CD14-positive monocyte (primary cell): ENCODE measurements at regions not wholly inside any gene's neighbourhood (a gene's known extent, or its start where the extent isn't known, plus 50 kb on each side); places are given as distances from the start of the nearest gene placed in this dataset.

Experiments used
- DNase-seq, 3 donors: peaks; one replicate each; pipeline ENCODE4 v3.0.0-alpha.2; 2011 to 2022
- H2AFZ ChIP-seq: 2 replicates; pipeline ENCODE4 v1.6.0; 2012; ENCODE audit warnings: mild to moderate bottlenecking, low read depth, low read length, inconsistent platforms; ENCODE audit not compliant: insufficient read depth, poor library complexity, severe bottlenecking
- H3K27ac ChIP-seq, 2 donors: 1 replicate in 1 of 2; 2 replicates in 1 of 2; pipeline ENCODE4 v1.5.1; 2012 to 2013; ENCODE audit warnings: low read length in 2 of 2, control low read depth in 1 of 2, inconsistent platforms in 1 of 2, low read depth in 1 of 2, mild to moderate bottlenecking in 1 of 2
- H3K27me3 ChIP-seq, 2 donors: one replicate each; pipeline versions ENCODE4 v1.6.0 to v1.6.1; 2011 to 2013; ENCODE audit warnings: low read length in 2 of 2; ENCODE audit not compliant: control insufficient read depth in 2 of 2, insufficient read depth in 2 of 2
- H3K36me3 ChIP-seq, 2 donors: replicated peaks in 1 of 2; 1 replicate in 1 of 2; 2 replicates in 1 of 2; pipeline versions ENCODE4 v1.5.1 to v1.6.1; 2012 to 2013; ENCODE audit warnings: low read length in 2 of 2, control low read depth in 1 of 2, inconsistent platforms in 1 of 2, mild to moderate bottlenecking in 1 of 2; ENCODE audit not compliant: insufficient read depth in 2 of 2, control insufficient read depth in 1 of 2
- H3K4me1 ChIP-seq, 2 donors: 1 replicate in 1 of 2; 2 replicates in 1 of 2; pipeline versions ENCODE4 v1.5.1 to v1.6.1; 2012 to 2013; ENCODE audit warnings: low read length in 2 of 2, control low read depth in 1 of 2, inconsistent platforms in 1 of 2, mild to moderate bottlenecking in 1 of 2, moderate library complexity in 1 of 2; ENCODE audit not compliant: insufficient read depth in 2 of 2, control insufficient read depth in 1 of 2
- H3K4me2 ChIP-seq: replicated peaks from 2 replicates; pipeline ENCODE3; 2012; ENCODE audit warnings: low read length, moderate library complexity, mild to moderate bottlenecking; ENCODE audit not compliant: poor library complexity, severe bottlenecking; ENCODE audit errors: extremely low read depth
- H3K4me3 ChIP-seq, 3 experiments: fragments of 200-600 bp in 1 of 3; sonication (generic) in 1 of 3; replicated peaks in 1 of 3; 1 replicate in 2 of 3; 2 replicates in 1 of 3; pipeline ENCODE4 v1.5.1; 2011 to 2013; ENCODE audit warnings: low read length in 3 of 3, mild to moderate bottlenecking in 3 of 3, control low read depth in 2 of 3, low read depth in 2 of 3, inconsistent platforms in 1 of 3, moderate library complexity in 1 of 3
- H3K79me2 ChIP-seq: 2 replicates; pipeline ENCODE4 v1.6.0; 2012; ENCODE audit warnings: mild to moderate bottlenecking, control low read depth, inconsistent platforms, low read length, moderate library complexity; ENCODE audit not compliant: insufficient read depth
- H3K9ac ChIP-seq: 2 replicates; pipeline ENCODE4 v1.6.0; 2017; ENCODE audit warnings: low read length, mild to moderate bottlenecking; ENCODE audit not compliant: insufficient read depth, poor library complexity, severe bottlenecking
- H3K9me3 ChIP-seq, 2 donors: replicated peaks in 1 of 2; 1 replicate in 1 of 2; 2 replicates in 1 of 2; pipeline versions ENCODE4 v1.5.1 to v1.6.1; 2012 to 2013; ENCODE audit warnings: low read length in 2 of 2, control low read depth in 1 of 2; ENCODE audit not compliant: control insufficient read depth in 1 of 2, insufficient read depth in 1 of 2
- H4K20me1 ChIP-seq: 2 replicates; pipeline ENCODE4 v1.6.0; 2012; ENCODE audit warnings: mild to moderate bottlenecking, low read length, control low read depth, moderate library complexity; ENCODE audit not compliant: insufficient read depth
- H3K27ac Mint-ChIP-seq, 7 donors: one replicate each; pipeline ENCODE4 v1.8.0; 2020; ENCODE audit warnings: mild to moderate bottlenecking in 7 of 7, mixed read lengths in 7 of 7, moderate library complexity in 6 of 7, inconsistent platforms in 2 of 7
- H3K27me3 Mint-ChIP-seq, 3 donors: one replicate each; pipeline ENCODE4 v1.8.0; 2021 to 2022; ENCODE audit warnings: low read depth in 3 of 3, mild to moderate bottlenecking in 3 of 3, mixed read lengths in 3 of 3, moderate library complexity in 3 of 3, inconsistent platforms in 1 of 3
- H3K36me3 Mint-ChIP-seq, 2 donors: one replicate each; pipeline ENCODE4 v1.8.0; 2020; ENCODE audit warnings: mixed read lengths in 2 of 2, inconsistent platforms in 1 of 2, mild to moderate bottlenecking in 1 of 2
- H3K4me1 Mint-ChIP-seq: one replicate; pipeline ENCODE4 v1.8.0; 2020; ENCODE audit warnings: mild to moderate bottlenecking, mixed read lengths
- H3K4me3 Mint-ChIP-seq, 2 donors: one replicate each; pipeline ENCODE4 v1.8.0; 2020; ENCODE audit warnings: mild to moderate bottlenecking in 2 of 2, mixed read lengths in 2 of 2, moderate library complexity in 1 of 2
- H3K9me3 Mint-ChIP-seq, 7 donors: one replicate each; pipeline ENCODE4 v1.8.0; 2020 to 2022; ENCODE audit warnings: mixed read lengths in 7 of 7, mild to moderate bottlenecking in 6 of 7, moderate library complexity in 6 of 7, inconsistent platforms in 2 of 7
- WGBS: methylation state at CpG from one replicate; pipeline ENCODE4 v1.1.5; 2013; ENCODE audit warnings: missing lambda C conversion rate; ENCODE audit not compliant: insufficient coverage; 5-methylcytosine and 5-hydroxymethylcytosine counted together
- intact Hi-C, 2 donors: fragments of 100-400 bp; cut with micrococcal nuclease; formaldehyde crosslinking; loops; one replicate each; pipeline versions ENCODE4 v1.15.0 to v1.15.1; 2023
- TF ChIP-seq, protein P1 (sequence below): fragments of 200-600 bp; IDR thresholded peaks from one replicate; pipeline ENCODE4 v1.8.0; 2022; ENCODE audit warnings: antibody characterized with exemption, mild to moderate bottlenecking

GRCh38 chr1:168875831-168876230 lies 146.8 kb upstream of the DPT start:
- Histone ChIP-seq H3K79me2 (no peaks in the 10 kb centered on the region), H3K4me1 (no peaks in the 10 kb centered on the region), H3K9me3 (no peaks in the 10 kb centered on the region), H3K9ac (no peak overlapping the region), H2AFZ (no peak overlapping the region), H3K4me2 (no peak overlapping the region), H3K36me3 (no peaks in the 10 kb centered on the region), H3K27me3 (no peaks in the 10 kb centered on the region), H3K27ac (no peak overlapping the region), H3K4me3 (no peak overlapping the region), H4K20me1 (no peaks in the 10 kb centered on the region)
- TF ChIP-seq, protein P1, sequence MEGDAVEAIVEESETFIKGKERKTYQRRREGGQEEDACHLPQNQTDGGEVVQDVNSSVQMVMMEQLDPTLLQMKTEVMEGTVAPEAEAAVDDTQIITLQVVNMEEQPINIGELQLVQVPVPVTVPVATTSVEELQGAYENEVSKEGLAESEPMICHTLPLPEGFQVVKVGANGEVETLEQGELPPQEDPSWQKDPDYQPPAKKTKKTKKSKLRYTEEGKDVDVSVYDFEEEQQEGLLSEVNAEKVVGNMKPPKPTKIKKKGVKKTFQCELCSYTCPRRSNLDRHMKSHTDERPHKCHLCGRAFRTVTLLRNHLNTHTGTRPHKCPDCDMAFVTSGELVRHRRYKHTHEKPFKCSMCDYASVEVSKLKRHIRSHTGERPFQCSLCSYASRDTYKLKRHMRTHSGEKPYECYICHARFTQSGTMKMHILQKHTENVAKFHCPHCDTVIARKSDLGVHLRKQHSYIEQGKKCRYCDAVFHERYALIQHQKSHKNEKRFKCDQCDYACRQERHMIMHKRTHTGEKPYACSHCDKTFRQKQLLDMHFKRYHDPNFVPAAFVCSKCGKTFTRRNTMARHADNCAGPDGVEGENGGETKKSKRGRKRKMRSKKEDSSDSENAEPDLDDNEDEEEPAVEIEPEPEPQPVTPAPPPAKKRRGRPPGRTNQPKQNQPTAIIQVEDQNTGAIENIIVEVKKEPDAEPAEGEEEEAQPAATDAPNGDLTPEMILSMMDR = no peak
- H3K9me3 Mint-ChIP-seq = peaks cover 0 to 11% (median 4%) of the 10 kb centered on the region in 7 donors
- no peaks in the 10 kb centered on the region for H3K36me3 Mint-ChIP-seq
- WGBS = no CpG with 5 or more reads among the region's 1 CpG
- no peaks in the 10 kb centered on the region for H3K4me1 Mint-ChIP-seq
- H3K4me3 Mint-ChIP-seq = no peak overlapping the region
- H3K27ac Mint-ChIP-seq = no peak overlapping the region
- peaks cover 0 to 4% (median 1%) of the 10 kb centered on the region in 3 donors for H3K27me3 Mint-ChIP-seq
- intact Hi-C loops = no loop called here
- DNase-seq = no peak

GRCh38 chr1:168876830-168877229 lies 147.8 kb upstream of the DPT start:
- no peak overlapping the region for H3K27ac ChIP-seq
- H3K79me2 ChIP-seq = no peaks in the 10 kb centered on the region
- no peak for DNase-seq
- no peaks in the 10 kb centered on the region for H3K4me1 Mint-ChIP-seq
- H3K4me3 Mint-ChIP-seq = no peak overlapping the region
- no peak overlapping the region for H3K4me2 ChIP-seq
- TF ChIP-seq, protein P1 = no peak
- no peak overlapping the region for H3K4me3 ChIP-seq
- H3K36me3 ChIP-seq = no peaks in the 10 kb centered on the region
- intact Hi-C loops = no loop called here
- no CpG with 5 or more reads among the region's 1 CpG for WGBS
- H3K4me1 ChIP-seq = no peaks in the 10 kb centered on the region
- no peak overlapping the region for H3K9ac ChIP-seq
- no peaks in the 10 kb centered on the region for H3K9me3 ChIP-seq
- no peaks in the 10 kb centered on the region for H3K36me3 Mint-ChIP-seq
- no peaks in the 10 kb centered on the region for H3K27me3 ChIP-seq
- peaks cover 0 to 10% (median 4%) of the 10 kb centered on the region in 7 donors for H3K9me3 Mint-ChIP-seq
- H3K27me3 Mint-ChIP-seq = peaks cover 0 to 3% (median 1%) of the 10 kb centered on the region in 3 donors
- H4K20me1 ChIP-seq = no peaks in the 10 kb centered on the region
- no peak overlapping the region for H2AFZ ChIP-seq
- no peak overlapping the region for H3K27ac Mint-ChIP-seq
